Loucy (cell line): ENCODE measurements at regions not wholly inside any gene's neighbourhood (a gene's known extent, or its start where the extent isn't known, plus 50 kb on each side); places are given as distances from the start of the nearest gene placed in this dataset.

Experiments used
- H2AFZ ChIP-seq: fragments of 200-600 bp; sonication (generic); 2 replicates; pipeline ENCODE4 v1.6.0; 2016; ENCODE audit warnings: antibody characterized with exemption, mild to moderate bottlenecking, low read length, moderate library complexity
- H3F3A ChIP-seq: fragments of 200-600 bp; 2 replicates; pipeline ENCODE4 v1.6.0; 2016; ENCODE audit warnings: antibody characterized with exemption, low read depth, mild to moderate bottlenecking
- H3K27me3 ChIP-seq: fragments of 200-600 bp; sonication (generic); 2 replicates; pipeline ENCODE4 v1.6.1; 2014; ENCODE audit warnings: low read length, mild to moderate bottlenecking; ENCODE audit not compliant: insufficient read depth, poor library complexity, severe bottlenecking
- H3K36me3 ChIP-seq: fragments of 200-600 bp; sonication (generic); 2 replicates; pipeline ENCODE4 v1.6.1; 2016; ENCODE audit warnings: low read length; ENCODE audit not compliant: insufficient read depth
- H3K4me1 ChIP-seq: fragments of 200-600 bp; sonication (generic); 2 replicates; pipeline ENCODE4 v1.5.1; 2014; ENCODE audit warnings: low read length, mild to moderate bottlenecking; ENCODE audit not compliant: insufficient read depth, poor library complexity, severe bottlenecking
- H3K4me2 ChIP-seq: fragments of 200-600 bp; sonication (generic); 2 replicates; pipeline ENCODE4 v1.6.0; 2014; ENCODE audit warnings: antibody characterized with exemption, low read length, low read depth, mild to moderate bottlenecking; ENCODE audit not compliant: poor library complexity, severe bottlenecking
- H3K4me3 ChIP-seq: fragments of 200-600 bp; sonication (generic); 2 replicates; pipeline ENCODE4 v1.5.1; 2014; ENCODE audit warnings: low read length, mild to moderate bottlenecking, mixed read lengths; ENCODE audit not compliant: poor library complexity, severe bottlenecking
- H3K79me2 ChIP-seq: fragments of 200-600 bp; sonication (generic); 2 replicates; pipeline ENCODE4 v1.6.1; 2014; ENCODE audit warnings: low read length; ENCODE audit not compliant: insufficient read depth
- H3K9ac ChIP-seq: fragments of 200-600 bp; sonication (generic); 2 replicates; pipeline ENCODE4 v1.6.0; 2014; ENCODE audit warnings: mild to moderate bottlenecking, low read depth, low read length, moderate library complexity; ENCODE audit not compliant: poor library complexity, severe bottlenecking
- H3K9me2 ChIP-seq: fragments of 200-600 bp; sonication (generic); replicated peaks from 2 replicates; pipeline ENCODE4 v1.6.1; 2016; ENCODE audit warnings: low read depth, low read length, mixed read lengths
- H3K9me3 ChIP-seq: fragments of 200-600 bp; sonication (generic); 2 replicates; pipeline ENCODE4 v1.6.1; 2014; ENCODE audit warnings: mild to moderate bottlenecking, antibody characterized with exemption, low read length, low read depth; ENCODE audit not compliant: insufficient read depth
- H4K20me1 ChIP-seq: fragments of 200-600 bp; sonication (generic); 2 replicates; pipeline ENCODE4 v1.6.0; 2014; ENCODE audit warnings: antibody characterized with exemption, low read length, mild to moderate bottlenecking; ENCODE audit not compliant: insufficient read depth, poor library complexity, severe bottlenecking
- CTCF ChIP-seq: fragments of 200-600 bp; sonication (generic); conservative IDR thresholded peaks from 2 replicates; pipeline ENCODE4 v1.5.1; 2014; ENCODE audit warnings: mild to moderate bottlenecking, antibody characterized with exemption, low read length
- EZH2phosphoT487 ChIP-seq: fragments of 200-600 bp; IDR thresholded peaks from 2 replicates; pipeline ENCODE4 v1.6.1; 2018; ENCODE audit warnings: antibody characterized with exemption, mild to moderate bottlenecking, moderate library complexity, borderline replicate concordance

DNA sequence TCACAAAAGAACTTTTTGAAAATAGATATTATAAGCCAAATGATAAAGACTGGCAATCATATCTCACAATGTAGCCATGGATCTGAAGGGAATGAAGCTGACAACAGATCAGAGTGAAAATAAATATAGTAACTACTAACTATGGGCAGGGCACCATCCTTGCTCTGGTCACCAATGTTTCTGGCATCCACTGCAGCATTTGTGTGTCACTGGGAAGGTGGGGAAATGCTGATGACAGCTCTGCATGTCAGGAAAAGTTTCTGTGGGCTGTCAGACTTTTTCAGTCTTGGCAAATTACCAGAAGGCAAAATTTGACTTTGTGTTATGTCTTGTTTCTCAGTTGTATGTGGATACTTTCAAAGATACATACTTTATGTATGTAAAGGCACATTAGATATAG, 195.6 kb downstream of the ZNF326 start:
- no peaks in the 10 kb centered on the region for H3K79me2 ChIP-seq

GRCh38 chr1:90189889-90190288, 195.0 kb downstream of the ZNF326 start:
- no peak overlapping the region for H3K4me3 ChIP-seq
- no peak overlapping the region for H3K9ac ChIP-seq
- no peaks in the 10 kb centered on the region for H3K9me3 ChIP-seq
- no peaks in the 10 kb centered on the region for H3K79me2 ChIP-seq
- TF ChIP-seq EZH2phosphoT487 (no peak), CTCF (no peak)
- no peaks in the 10 kb centered on the region for H3K27me3 ChIP-seq
- H2AFZ ChIP-seq: no peak overlapping the region
- no peaks in the 10 kb centered on the region for H3K9me2 ChIP-seq
- H3K4me1 ChIP-seq: no peaks in the 10 kb centered on the region
- H3F3A ChIP-seq: no peaks in the 10 kb centered on the region
- no peaks in the 10 kb centered on the region for H3K36me3 ChIP-seq
- H3K4me2 ChIP-seq: no peak overlapping the region
- no peaks in the 10 kb centered on the region for H4K20me1 ChIP-seq

More for the DNA sequence above, 195.6 kb downstream of the ZNF326 start:
- Histone ChIP-seq H3K4me1 (no peaks in the 10 kb centered on the region), H3K4me2 (no peak overlapping the region), H2AFZ (no peak overlapping the region), H3F3A (no peaks in the 10 kb centered on the region), H3K4me3 (no peak overlapping the region), H3K9ac (no peak overlapping the region), H3K36me3 (no peaks in the 10 kb centered on the region), H4K20me1 (no peaks in the 10 kb centered on the region), H3K9me3 (no peaks in the 10 kb centered on the region), H3K27me3 (no peaks in the 10 kb centered on the region), H3K9me2 (no peaks in the 10 kb centered on the region)
- no peak for TF ChIP-seq EZH2phosphoT487

DNA sequence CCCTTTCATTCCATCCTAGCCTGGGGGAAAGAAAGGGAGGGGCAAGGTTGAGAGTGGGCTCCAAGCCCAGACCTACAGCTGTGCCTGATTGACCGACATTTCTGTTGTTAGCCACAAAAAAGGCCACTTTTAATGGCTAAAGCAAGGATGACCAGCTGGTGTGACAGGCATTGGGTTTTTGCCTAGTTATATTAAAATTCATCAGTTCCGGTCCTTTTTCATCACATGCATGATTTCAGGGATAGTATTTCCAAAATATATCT, 192.3 kb downstream of the ZNF326 start:
- no peak for TF ChIP-seq EZH2phosphoT487
- no peak for TF ChIP-seq CTCF
- no peaks in the 10 kb centered on the region for H3K4me1 ChIP-seq
- H3K79me2 ChIP-seq: no peaks in the 10 kb centered on the region
- no peaks in the 10 kb centered on the region for H3F3A ChIP-seq
- H4K20me1 ChIP-seq: no peaks in the 10 kb centered on the region
- no peak overlapping the region for H3K4me3 ChIP-seq
- H2AFZ ChIP-seq: no peak overlapping the region
- H3K4me2 ChIP-seq: no peak overlapping the region
- H3K9me2 ChIP-seq: no peaks in the 10 kb centered on the region
- H3K9ac ChIP-seq: no peak overlapping the region
- H3K9me3 ChIP-seq: no peaks in the 10 kb centered on the region
- no peaks in the 10 kb centered on the region for H3K27me3 ChIP-seq
- no peaks in the 10 kb centered on the region for H3K36me3 ChIP-seq

- Histone ChIP-seq H3K9ac (no peak overlapping the region), H3K9me3 (no peaks in the 10 kb centered on the region), H3K4me1 (no peaks in the 10 kb centered on the region), H3K4me2 (no peak overlapping the region), H3K79me2 (no peaks in the 10 kb centered on the region), H4K20me1 (no peaks in the 10 kb centered on the region), H3K4me3 (no peak overlapping the region), H3K27me3 (no peaks in the 10 kb centered on the region), H3K36me3 (no peaks in the 10 kb centered on the region), H2AFZ (no peak overlapping the region), H3K9me2 (no peaks in the 10 kb centered on the region), H3F3A (no peaks in the 10 kb centered on the region)
- TF ChIP-seq CTCF: no peak
- no peak for TF ChIP-seq EZH2phosphoT487
These were observed 191.8 kb downstream of the ZNF326 start for GRCh38 chr1:90186506-90187322.
